ENCODE measurements at regions not wholly inside any gene's neighbourhood (a gene's known extent, or its start where the extent isn't known, plus 50 kb on each side); places are given as distances from the start of the nearest gene placed in this dataset.

DNA sequence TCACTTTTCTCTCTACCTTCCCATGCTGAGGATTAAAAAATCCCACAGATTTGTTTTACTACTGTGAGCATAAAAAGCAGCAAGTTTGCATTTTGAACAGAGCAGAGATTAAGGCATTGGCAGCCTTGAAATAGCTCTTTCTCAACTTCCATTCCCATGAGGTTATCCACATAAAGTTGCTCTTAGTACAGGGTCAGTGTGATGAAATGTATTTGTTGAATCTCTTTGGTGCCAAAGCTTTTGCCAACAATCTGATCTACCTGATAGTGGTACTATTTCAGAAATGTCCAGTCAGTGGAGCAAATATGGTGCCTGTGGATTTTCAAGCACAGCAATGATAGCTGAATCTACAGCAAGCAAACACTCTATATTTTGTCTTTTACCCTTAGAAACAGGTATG lies 254.8 kb downstream of the INHBA start:
- Histone ChIP-seq H3K79me2 (ENCODE audit: control insufficient read depth, insufficient read depth, low read length) (no peaks in the 10 kb centered on the region), H3K9ac (ENCODE audit: low read length) (no peak overlapping the region), H3K27me3 (replicated peaks in 1 of 4; ENCODE audit: control extremely low read depth in 1 of 4, control insufficient read depth in 3 of 4, insufficient read depth in 4 of 4, low read length in 3 of 4) (no peaks in the 10 kb centered on the region), H4K20me1 (ENCODE audit: control insufficient read depth, insufficient read depth, low read length, poor library complexity, severe bottlenecking) (no peaks in the 10 kb centered on the region), H3K4me1 (ENCODE audit: control insufficient read depth in 2 of 2, insufficient read depth in 2 of 2, low read length in 2 of 2) (no peaks in the 10 kb centered on the region), H3K27ac (ENCODE audit: low read length in 2 of 2) (no peak overlapping the region), H2AFZ (ENCODE audit: insufficient read depth, low read depth, low read length, poor library complexity, severe bottlenecking) (no peak overlapping the region), H3K36me3 (replicated peaks in 1 of 2; ENCODE audit: control extremely low read depth in 1 of 2, control insufficient read depth in 1 of 2, extremely low read depth in 1 of 2, insufficient read depth in 2 of 2, low read length in 1 of 2) (no peaks in the 10 kb centered on the region), H3K9me3 (ENCODE audit: control extremely low read depth in 1 of 3, control insufficient read depth in 2 of 3, insufficient read depth in 1 of 3, low read length in 2 of 3) (no peaks in the 10 kb centered on the region), H3K4me3 (ENCODE audit: control extremely low read depth in 1 of 5, extremely low read depth in 1 of 5, insufficient read depth in 1 of 5, low read depth in 2 of 5, low read length in 4 of 5) (no peak overlapping the region), H3K4me2 (replicated peaks; ENCODE audit: low read depth, low read length, poor library complexity, severe bottlenecking) (no peak overlapping the region)
- Mint-ChIP-seq H3K27me3 (peaks cover 9% of the 10 kb centered on the region), H3K4me3 (no peak overlapping the region), H3K4me1 (no peaks in the 10 kb centered on the region), H3K9me3 (ENCODE audit: insufficient read depth) (no peaks in the 10 kb centered on the region), H3K27ac (no peak overlapping the region)
- ATAC-seq (ENCODE audit: low read depth) (no peak), DNase-seq (no peak)
- intact Hi-C loops (cut with micrococcal nuclease), result no loop called here
- POLR2A ChIA-PET, result no interaction called here
- TF ChIP-seq EZH2 (IDR thresholded peaks at IDR 0.05; ENCODE audit: borderline replicate concordance, insufficient read depth, low read depth, low read length, poor library complexity, severe bottlenecking), result no peak
- TF ChIP-seq, protein P1, sequence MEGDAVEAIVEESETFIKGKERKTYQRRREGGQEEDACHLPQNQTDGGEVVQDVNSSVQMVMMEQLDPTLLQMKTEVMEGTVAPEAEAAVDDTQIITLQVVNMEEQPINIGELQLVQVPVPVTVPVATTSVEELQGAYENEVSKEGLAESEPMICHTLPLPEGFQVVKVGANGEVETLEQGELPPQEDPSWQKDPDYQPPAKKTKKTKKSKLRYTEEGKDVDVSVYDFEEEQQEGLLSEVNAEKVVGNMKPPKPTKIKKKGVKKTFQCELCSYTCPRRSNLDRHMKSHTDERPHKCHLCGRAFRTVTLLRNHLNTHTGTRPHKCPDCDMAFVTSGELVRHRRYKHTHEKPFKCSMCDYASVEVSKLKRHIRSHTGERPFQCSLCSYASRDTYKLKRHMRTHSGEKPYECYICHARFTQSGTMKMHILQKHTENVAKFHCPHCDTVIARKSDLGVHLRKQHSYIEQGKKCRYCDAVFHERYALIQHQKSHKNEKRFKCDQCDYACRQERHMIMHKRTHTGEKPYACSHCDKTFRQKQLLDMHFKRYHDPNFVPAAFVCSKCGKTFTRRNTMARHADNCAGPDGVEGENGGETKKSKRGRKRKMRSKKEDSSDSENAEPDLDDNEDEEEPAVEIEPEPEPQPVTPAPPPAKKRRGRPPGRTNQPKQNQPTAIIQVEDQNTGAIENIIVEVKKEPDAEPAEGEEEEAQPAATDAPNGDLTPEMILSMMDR (IDR thresholded peaks at IDR 0.05), result no peak
- CTCF ChIA-PET, result no interaction called here

DNA sequence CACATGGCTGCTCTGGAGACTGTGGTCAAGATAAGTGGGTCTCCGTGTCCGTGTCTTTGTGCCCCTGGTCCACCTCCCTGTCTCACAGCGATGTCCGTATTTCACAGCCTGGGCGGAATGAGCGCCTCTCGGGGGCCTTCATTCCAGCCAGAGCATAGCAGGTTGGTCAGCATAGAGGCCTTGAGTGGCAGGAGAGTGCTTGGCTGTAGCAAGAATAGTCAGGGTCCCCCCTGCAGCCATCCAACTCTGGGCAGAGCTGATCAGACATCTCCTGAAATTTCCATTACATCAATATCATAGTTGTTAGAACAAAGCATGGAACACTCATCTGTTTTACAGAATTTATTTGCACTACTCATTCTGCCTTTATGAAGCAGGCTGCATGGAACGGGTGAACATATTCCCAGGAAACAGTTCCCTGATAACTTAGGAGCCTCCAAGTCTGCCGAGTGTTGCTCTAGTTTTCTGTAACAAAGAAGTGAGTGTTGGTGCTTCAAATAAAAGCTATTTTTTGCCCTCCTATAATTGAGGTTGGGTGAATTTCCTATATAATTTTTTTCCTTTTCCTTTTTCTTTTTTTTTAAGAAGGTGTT lies 255.3 kb downstream of the INHBA start:
- Mint-ChIP-seq H3K27me3 (peaks cover 9% of the 10 kb centered on the region), H3K9me3 (ENCODE audit: insufficient read depth) (no peaks in the 10 kb centered on the region), H3K4me3 (no peak overlapping the region), H3K27ac (no peak overlapping the region), H3K4me1 (no peaks in the 10 kb centered on the region)
- H4K20me1 ChIP-seq (ENCODE audit: control insufficient read depth, insufficient read depth, low read length, poor library complexity, severe bottlenecking), result no peaks in the 10 kb centered on the region
- H3K36me3 ChIP-seq (replicated peaks in 1 of 2; ENCODE audit: control extremely low read depth in 1 of 2, control insufficient read depth in 1 of 2, extremely low read depth in 1 of 2, insufficient read depth in 2 of 2, low read length in 1 of 2), result no peaks in the 10 kb centered on the region
- intact Hi-C loops (cut with micrococcal nuclease), result no loop called here
- no peak overlapping the region for H2AFZ ChIP-seq (ENCODE audit: insufficient read depth, low read depth, low read length, poor library complexity, severe bottlenecking)
- ATAC-seq (ENCODE audit: low read depth), result no peak
- H3K4me1 ChIP-seq (ENCODE audit: control insufficient read depth in 2 of 2, insufficient read depth in 2 of 2, low read length in 2 of 2), result no peaks in the 10 kb centered on the region
- H3K27me3 ChIP-seq (replicated peaks in 1 of 4; ENCODE audit: control extremely low read depth in 1 of 4, control insufficient read depth in 3 of 4, insufficient read depth in 4 of 4, low read length in 3 of 4), result no peaks in the 10 kb centered on the region
- CTCF ChIA-PET, result no interaction called here
- no peak for TF ChIP-seq EZH2 (IDR thresholded peaks at IDR 0.05; ENCODE audit: borderline replicate concordance, insufficient read depth, low read depth, low read length, poor library complexity, severe bottlenecking)
- TF ChIP-seq, protein P1 (IDR thresholded peaks at IDR 0.05), result no peak
- POLR2A ChIA-PET, result no interaction called here
- no peak overlapping the region for H3K9ac ChIP-seq (ENCODE audit: low read length)
- no peaks in the 10 kb centered on the region for H3K9me3 ChIP-seq (ENCODE audit: control extremely low read depth in 1 of 3, control insufficient read depth in 2 of 3, insufficient read depth in 1 of 3, low read length in 2 of 3)
- WGBS (ENCODE audit: insufficient coverage), result 95% methylated on average over 4 of the region's 9 CpGs
- no peak overlapping the region for H3K4me2 ChIP-seq (replicated peaks; ENCODE audit: low read depth, low read length, poor library complexity, severe bottlenecking)
- no peak for DNase-seq
- no peak overlapping the region for H3K27ac ChIP-seq (ENCODE audit: low read length in 2 of 2)
- no peak overlapping the region for H3K4me3 ChIP-seq (ENCODE audit: control extremely low read depth in 1 of 5, extremely low read depth in 1 of 5, insufficient read depth in 1 of 5, low read depth in 2 of 5, low read length in 4 of 5)
- no peaks in the 10 kb centered on the region for H3K79me2 ChIP-seq (ENCODE audit: control insufficient read depth, insufficient read depth, low read length)
